HG03558 (cell line): ENCODE measurements at regions not wholly inside any gene's neighbourhood (a gene's known extent, or its start where the extent isn't known, plus 50 kb on each side); places are given as distances from the start of the nearest gene placed in this dataset.

Experiments used
- ATAC-seq: cut with Tn5 transposase; IDR thresholded peaks from one replicate; pipeline ENCODE4 v1.9.1; 2021; ENCODE audit warnings: moderate number of reproducible peaks; ENCODE audit not compliant: unreplicated experiment; ENCODE audit errors: extremely low read depth

GRCh38 chr3:62970648-62971047, 95.4 kb upstream of the CADPS start:
- no peak for ATAC-seq

GRCh38 chr3:62975566-62975965, 100.3 kb upstream of the CADPS start:
- no peak for ATAC-seq

- ATAC-seq: no peak
These were observed 106.7 kb upstream of the CADPS start for GRCh38 chr3:62981962-62982361.

- ATAC-seq: no peak
These were observed 107.7 kb upstream of the CADPS start for GRCh38 chr3:62982795-62983455.

- ATAC-seq: no peak
These were observed 110.8 kb upstream of the CADPS start for GRCh38 chr3:62986061-62986460.

GRCh38 chr3:62987721-62988120, 112.5 kb upstream of the CADPS start:
- no peak for ATAC-seq

- ATAC-seq: no peak
These were observed 115.6 kb upstream of the CADPS start for GRCh38 chr3:62990704-62991413.

GRCh38 chr3:62992520-62992919, 117.3 kb upstream of the CADPS start:
- ATAC-seq: no peak

GRCh38 chr3:62995119-62995518, 119.9 kb upstream of the CADPS start:
- ATAC-seq: no peak

- ATAC-seq: no peak
These were observed 120.3 kb upstream of the CADPS start for GRCh38 chr3:62995530-62995929.

GRCh38 chr3:62997369-62997768, 122.2 kb upstream of the CADPS start:
- no peak for ATAC-seq

GRCh38 chr3:62999158-62999557, 123.9 kb upstream of the CADPS start:
- no peak for ATAC-seq

- no peak for ATAC-seq
These were observed 124.6 kb upstream of the CADPS start for GRCh38 chr3:62999791-63000190.

GRCh38 chr3:63004448-63004847, 129.2 kb upstream of the CADPS start:
- no peak for ATAC-seq

- ATAC-seq: no peak
These were observed 140.5 kb upstream of the CADPS start for GRCh38 chr3:63015614-63016309.

GRCh38 chr3:63022114-63022513, 146.9 kb upstream of the CADPS start:
- no peak for ATAC-seq

GRCh38 chr3:63026722-63027121, 151.5 kb upstream of the CADPS start:
- ATAC-seq: no peak

- ATAC-seq: no peak
These were observed 154.1 kb upstream of the CADPS start for GRCh38 chr3:63029326-63029725.

GRCh38 chr3:63029921-63030320, 154.7 kb upstream of the CADPS start:
- no peak for ATAC-seq

- ATAC-seq: no peak
These were observed 155.4 kb upstream of the CADPS start for GRCh38 chr3:63030666-63031065.

- ATAC-seq: no peak
These were observed 157.7 kb upstream of the CADPS start for GRCh38 chr3:63032881-63033280.
